H9 (cell line): ENCODE measurements at regions not wholly inside any gene's neighbourhood (a gene's known extent, or its start where the extent isn't known, plus 50 kb on each side); places are given as distances from the start of the nearest gene placed in this dataset.

Experiments used
- DNase-seq: peaks from one replicate; pipeline ENCODE4 v3.0.0-alpha.2; 2017
- H2AFZ ChIP-seq: one replicate; pipeline ENCODE4 v1.6.1; 2013; ENCODE audit warnings: mild to moderate bottlenecking, low read length, control low read depth, moderate library complexity
- H2AK5ac ChIP-seq: 2 replicates; pipeline ENCODE4 v1.6.1; 2013; ENCODE audit warnings: low read length, control low read depth, mixed read lengths; ENCODE audit not compliant: insufficient read length
- H2BK120ac ChIP-seq: one replicate; pipeline ENCODE4 v1.6.1; 2013; ENCODE audit warnings: low read depth, mild to moderate bottlenecking, low read length, control low read depth, inconsistent platforms; ENCODE audit not compliant: poor library complexity, severe bottlenecking
- H2BK12ac ChIP-seq: 2 replicates; pipeline ENCODE4 v1.6.1; 2013; ENCODE audit warnings: low read length, control low read depth, mixed read lengths, low read depth; ENCODE audit not compliant: insufficient read length
- H2BK15ac ChIP-seq: 2 replicates; pipeline ENCODE4 v1.6.1; 2013; ENCODE audit warnings: low read depth, low read length, control low read depth
- H2BK20ac ChIP-seq: one replicate; pipeline ENCODE4 v1.6.1; 2013; ENCODE audit warnings: low read depth, mild to moderate bottlenecking, low read length, control low read depth, inconsistent platforms; ENCODE audit not compliant: poor library complexity, severe bottlenecking
- H2BK5ac ChIP-seq: 2 replicates; pipeline ENCODE4 v1.6.1; 2013; ENCODE audit warnings: low read length, control low read depth, mixed read lengths; ENCODE audit not compliant: insufficient read length
- H3K14ac ChIP-seq: 2 replicates; pipeline ENCODE4 v1.6.1; 2013; ENCODE audit warnings: low read length, control low read depth; ENCODE audit not compliant: insufficient read depth
- H3K18ac ChIP-seq: 2 replicates; pipeline ENCODE4 v1.6.1; 2013; ENCODE audit warnings: low read depth, mild to moderate bottlenecking, mixed read lengths, low read length, control low read depth; ENCODE audit not compliant: insufficient read length
- H3K23ac ChIP-seq: 2 replicates; pipeline ENCODE4 v1.6.1; 2013; ENCODE audit warnings: low read length, control low read depth, mixed read lengths, low read depth; ENCODE audit not compliant: insufficient read length
- H3K23me2 ChIP-seq: 2 replicates; pipeline ENCODE4 v1.6.1; 2013; ENCODE audit warnings: low read depth, mild to moderate bottlenecking, mixed read lengths, low read length, control low read depth; ENCODE audit not compliant: insufficient read length, poor library complexity, severe bottlenecking
- H3K27ac ChIP-seq: 2 replicates; pipeline ENCODE4 v1.5.1; 2013; ENCODE audit warnings: low read length, control low read depth, mixed read lengths, low read depth; ENCODE audit not compliant: insufficient read length
- H3K27me3 ChIP-seq: 2 replicates; pipeline ENCODE4 v1.6.1; 2013; ENCODE audit warnings: low read length, control low read depth, inconsistent platforms; ENCODE audit not compliant: insufficient read depth
- H3K4ac ChIP-seq: 2 replicates; pipeline ENCODE4 v1.6.1; 2013; ENCODE audit warnings: low read depth, mild to moderate bottlenecking, control low read depth, inconsistent platforms, low read length, moderate library complexity
- H3K4me1 ChIP-seq: 2 replicates; pipeline ENCODE4 v1.6.1; 2013; ENCODE audit warnings: low read length, control low read depth, inconsistent platforms; ENCODE audit not compliant: insufficient read depth
- H3K4me2 ChIP-seq: 2 replicates; pipeline ENCODE4 v1.6.1; 2013; ENCODE audit warnings: low read length, control low read depth, mixed read lengths; ENCODE audit not compliant: insufficient read length, insufficient read depth
- H3K56ac ChIP-seq: 2 replicates; pipeline ENCODE4 v1.6.1; 2013; ENCODE audit warnings: low read depth, mild to moderate bottlenecking, mixed read lengths, low read length, control low read depth; ENCODE audit not compliant: insufficient read length
- H3K79me1 ChIP-seq: 2 replicates; pipeline ENCODE4 v1.6.1; 2013; ENCODE audit warnings: low read depth, mild to moderate bottlenecking, moderate library complexity, low read length, control low read depth, inconsistent platforms; ENCODE audit not compliant: insufficient read depth, poor library complexity, severe bottlenecking
- H3K79me2 ChIP-seq: 2 replicates; pipeline ENCODE4 v1.6.1; 2013; ENCODE audit warnings: low read length, control low read depth, inconsistent platforms; ENCODE audit not compliant: insufficient read depth
- H3K9ac ChIP-seq: 2 replicates; pipeline ENCODE4 v1.6.1; 2013; ENCODE audit warnings: low read length, control low read depth, mixed read lengths; ENCODE audit not compliant: insufficient read length; ENCODE audit errors: extremely low read depth
- H3K9me3 ChIP-seq: one replicate; pipeline ENCODE4 v1.6.1; 2013; ENCODE audit warnings: low read depth, low read length, inconsistent platforms; ENCODE audit not compliant: control insufficient read depth
- H3T11ph ChIP-seq: one replicate; pipeline ENCODE4 v1.6.1; 2013; ENCODE audit warnings: mild to moderate bottlenecking, low read length, control low read depth, inconsistent platforms
- H4K20me1 ChIP-seq: one replicate; pipeline ENCODE4 v1.6.1; 2013; ENCODE audit not compliant: control insufficient read depth, insufficient read length, insufficient read depth
- H4K5ac ChIP-seq: 2 replicates; pipeline ENCODE4 v1.6.1; 2013; ENCODE audit warnings: low read depth, mild to moderate bottlenecking, mixed read lengths, low read length, control low read depth; ENCODE audit not compliant: insufficient read length
- H4K8ac ChIP-seq: replicated peaks from 2 replicates; pipeline ENCODE4 v1.6.1; 2013; ENCODE audit warnings: low read length, control low read depth, mixed read lengths, low read depth; ENCODE audit not compliant: insufficient read length
- H4K91ac ChIP-seq: 2 replicates; pipeline ENCODE4 v1.6.1; 2013; ENCODE audit warnings: low read depth, mild to moderate bottlenecking, moderate library complexity, mixed read lengths, low read length, control low read depth; ENCODE audit not compliant: insufficient read length
- H3K27ac Mint-ChIP-seq, 3 experiments: 2 replicates in 2 of 3; 3 replicates in 1 of 3; pipeline ENCODE4 v1.8.0; 2020 to 2021; ENCODE audit warnings: mixed read lengths in 3 of 3, mild to moderate bottlenecking in 1 of 3, moderate library complexity in 1 of 3
- H3K27me3 Mint-ChIP-seq: 2 replicates; pipeline ENCODE4 v1.8.0; 2021; ENCODE audit warnings: low read depth, mild to moderate bottlenecking, moderate library complexity, mixed read lengths
- H3K36me3 Mint-ChIP-seq, 3 experiments: 2 replicates in 2 of 3; 3 replicates in 1 of 3; pipeline ENCODE4 v1.8.0; 2020 to 2021; ENCODE audit warnings: low read depth in 3 of 3, mixed read lengths in 3 of 3; ENCODE audit not compliant: insufficient read depth in 1 of 3
- H3K4me1 Mint-ChIP-seq, 2 experiments: 2 replicates each; pipeline ENCODE4 v1.8.0; 2020; ENCODE audit warnings: mixed read lengths in 2 of 2
- H3K4me3 Mint-ChIP-seq, 2 experiments: 2 replicates in 1 of 2; 3 replicates in 1 of 2; pipeline ENCODE4 v1.8.0; 2020 to 2021; ENCODE audit warnings: mild to moderate bottlenecking in 2 of 2, mixed read lengths in 2 of 2, moderate library complexity in 1 of 2
- H3K9me3 Mint-ChIP-seq, 2 experiments: 2 replicates in 1 of 2; 3 replicates in 1 of 2; pipeline ENCODE4 v1.8.0; 2020; ENCODE audit warnings: mild to moderate bottlenecking in 2 of 2, mixed read lengths in 2 of 2, moderate library complexity in 1 of 2
- WGBS: extraction: QIAGEN DNeasy Blood & Tissue Kit; methylation state at CpG from one replicate; pipeline ENCODE4 v1.1.7; 2013; ENCODE audit warnings: missing lambda C conversion rate, low lambda C conversion rate, mixed read lengths; ENCODE audit not compliant: insufficient read length; ENCODE audit errors: extremely low coverage; 5-methylcytosine and 5-hydroxymethylcytosine counted together
- TF ChIP-seq, protein P1 (sequence below): fragments of 200-600 bp; sonication (generic); conservative IDR thresholded peaks from 3 replicates; pipeline ENCODE4 v1.8.0; 2021; ENCODE audit warnings: antibody characterized with exemption, mild to moderate bottlenecking

GRCh38 chr15:58279654-58280053 is 141.5 kb downstream of the AQP9 start:
- no peak for DNase-seq
- no peak overlapping the region for H3K56ac ChIP-seq
- no peaks in the 10 kb centered on the region for H3K79me2 ChIP-seq
- no peaks in the 10 kb centered on the region for H3K79me1 ChIP-seq
- Mint-ChIP-seq H3K27ac (no peak overlapping the region), H3K4me1 (peaks cover 12 to 15% of the 10 kb centered on the region in 2 experiments), H3K36me3 (no peaks in the 10 kb centered on the region), H3K27me3 (no peaks in the 10 kb centered on the region), H3K4me3 (no peak overlapping the region), H3K9me3 (no peaks in the 10 kb centered on the region)
- H2BK120ac ChIP-seq, result no peak overlapping the region
- H4K91ac ChIP-seq, result no peak overlapping the region
- H2AFZ ChIP-seq, result no peak overlapping the region
- H4K20me1 ChIP-seq, result no peaks in the 10 kb centered on the region
- no peak overlapping the region for H3K9ac ChIP-seq
- no peak overlapping the region for H4K8ac ChIP-seq
- H2AK5ac ChIP-seq, result no peak overlapping the region
- no peak overlapping the region for H3K27ac ChIP-seq
- H2BK5ac ChIP-seq, result no peak overlapping the region
- TF ChIP-seq, protein P1, sequence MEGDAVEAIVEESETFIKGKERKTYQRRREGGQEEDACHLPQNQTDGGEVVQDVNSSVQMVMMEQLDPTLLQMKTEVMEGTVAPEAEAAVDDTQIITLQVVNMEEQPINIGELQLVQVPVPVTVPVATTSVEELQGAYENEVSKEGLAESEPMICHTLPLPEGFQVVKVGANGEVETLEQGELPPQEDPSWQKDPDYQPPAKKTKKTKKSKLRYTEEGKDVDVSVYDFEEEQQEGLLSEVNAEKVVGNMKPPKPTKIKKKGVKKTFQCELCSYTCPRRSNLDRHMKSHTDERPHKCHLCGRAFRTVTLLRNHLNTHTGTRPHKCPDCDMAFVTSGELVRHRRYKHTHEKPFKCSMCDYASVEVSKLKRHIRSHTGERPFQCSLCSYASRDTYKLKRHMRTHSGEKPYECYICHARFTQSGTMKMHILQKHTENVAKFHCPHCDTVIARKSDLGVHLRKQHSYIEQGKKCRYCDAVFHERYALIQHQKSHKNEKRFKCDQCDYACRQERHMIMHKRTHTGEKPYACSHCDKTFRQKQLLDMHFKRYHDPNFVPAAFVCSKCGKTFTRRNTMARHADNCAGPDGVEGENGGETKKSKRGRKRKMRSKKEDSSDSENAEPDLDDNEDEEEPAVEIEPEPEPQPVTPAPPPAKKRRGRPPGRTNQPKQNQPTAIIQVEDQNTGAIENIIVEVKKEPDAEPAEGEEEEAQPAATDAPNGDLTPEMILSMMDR, result no peak
- no peak overlapping the region for H3T11ph ChIP-seq
- no peak overlapping the region for H2BK12ac ChIP-seq
- WGBS, result no CpG with 5 or more reads among the region's 2 CpGs
- no peak overlapping the region for H3K4me2 ChIP-seq
- no peak overlapping the region for H3K4ac ChIP-seq
- H3K14ac ChIP-seq, result no peak overlapping the region
- no peaks in the 10 kb centered on the region; the same call in 1 of the 2 replicates for H3K4me1 ChIP-seq
- H3K27me3 ChIP-seq, result no peaks in the 10 kb centered on the region
- no peaks in the 10 kb centered on the region for H3K9me3 ChIP-seq
- H4K5ac ChIP-seq, result no peak overlapping the region
- no peaks in the 10 kb centered on the region for H3K23me2 ChIP-seq
- H2BK20ac ChIP-seq, result no peak overlapping the region
- H3K18ac ChIP-seq, result no peak overlapping the region
- no peak overlapping the region for H3K23ac ChIP-seq
- no peak overlapping the region for H2BK15ac ChIP-seq
